Daoy (cell line): ENCODE measurements at regions not wholly inside any gene's neighbourhood (a gene's known extent, or its start where the extent isn't known, plus 50 kb on each side); places are given as distances from the start of the nearest gene placed in this dataset.

Experiments
- DNase-seq: peaks from one replicate; pipeline ENCODE4 v3.0.0-alpha.2; 2015; ENCODE audit warnings: low read depth

- no peak for DNase-seq
Observed at GRCh38 chr10:118246332-118247295, 95.5 kb downstream of the FAM204A start.

GRCh38 chr10:118243907-118244306, 98.2 kb downstream of the FAM204A start:
- no peak for DNase-seq

GRCh38 chr10:118241229-118242137, 100.6 kb downstream of the FAM204A start:
- peak; percentile 75 for DNase-seq

- no peak for DNase-seq
Observed at GRCh38 chr10:118239236-118239630, 102.9 kb downstream of the FAM204A start.

GRCh38 chr10:118238573-118239235, 103.4 kb downstream of the FAM204A start:
- peak; percentile 40 for DNase-seq

GRCh38 chr10:118237930-118238329, 104.2 kb downstream of the FAM204A start:
- no peak for DNase-seq

- DNase-seq = no peak
Observed at GRCh38 chr10:118234683-118235082, 107.4 kb downstream of the FAM204A start.

GRCh38 chr10:118220346-118220850, 121.7 kb downstream of the FAM204A start:
- no peak for DNase-seq

- no peak for DNase-seq
Observed at GRCh38 chr10:118218562-118218961, 123.6 kb downstream of the FAM204A start.

- no peak for DNase-seq
Observed at GRCh38 chr10:118216571-118217170, 125.5 kb downstream of the FAM204A start.

- DNase-seq = no peak
Observed at GRCh38 chr10:118216020-118216419, 126.1 kb downstream of the FAM204A start.

GRCh38 chr10:118214776-118215175, 127.3 kb downstream of the FAM204A start:
- no peak for DNase-seq

GRCh38 chr10:118213436-118213835, 128.7 kb downstream of the FAM204A start:
- no peak for DNase-seq

- peak; percentile 25 for DNase-seq
Observed at GRCh38 chr10:118210276-118210675, 131.8 kb downstream of the FAM204A start.

- DNase-seq = no peak
Observed at GRCh38 chr10:118209215-118209614, 132.9 kb downstream of the FAM204A start.

GRCh38 chr10:118207470-118208007, 134.6 kb downstream of the FAM204A start:
- DNase-seq = no peak

GRCh38 chr10:118204292-118204943, 137.7 kb downstream of the FAM204A start:
- DNase-seq = no peak

GRCh38 chr10:118203461-118203860, 138.7 kb downstream of the FAM204A start:
- no peak for DNase-seq

GRCh38 chr10:118195729-118196128, 146.4 kb downstream of the FAM204A start:
- DNase-seq = no peak

- no peak for DNase-seq
Observed at GRCh38 chr10:118193642-118194041, 146.9 kb upstream of the RAB11FIP2 start.
